ENCODE measurements at regions not wholly inside any gene's neighbourhood (a gene's known extent, or its start where the extent isn't known, plus 50 kb on each side); places are given as distances from the start of the nearest gene placed in this dataset.

DNA sequence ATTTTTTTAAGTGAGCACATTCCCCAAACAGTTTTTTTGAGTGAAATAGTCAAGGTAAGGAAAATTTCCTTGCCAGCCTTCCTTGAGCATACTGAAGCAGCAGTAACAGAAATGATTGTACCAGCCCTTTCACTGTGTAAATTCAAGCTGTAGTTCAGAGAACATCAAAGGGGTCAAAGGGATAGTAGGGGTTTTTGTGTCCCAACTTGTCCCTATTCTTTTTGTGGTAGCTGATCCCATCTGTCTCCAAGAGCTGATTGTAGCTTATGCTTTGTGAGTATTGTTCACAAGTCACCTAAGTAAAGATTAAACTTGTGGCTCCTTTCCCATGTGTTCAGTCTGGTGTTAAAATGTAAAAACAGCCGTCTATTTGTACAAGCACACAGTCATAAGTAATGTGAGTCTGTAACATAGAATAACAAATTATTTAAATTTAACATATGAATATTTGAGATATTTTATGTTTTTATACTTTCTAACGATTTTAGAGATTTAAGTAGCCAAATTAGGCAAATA is 185.0 kb downstream of the CENPW start:
- H3K4me3 ChIP-seq (ENCODE audit: control insufficient read depth, low read depth, low read length) = no peak overlapping the region
- TF ChIP-seq, protein P1, sequence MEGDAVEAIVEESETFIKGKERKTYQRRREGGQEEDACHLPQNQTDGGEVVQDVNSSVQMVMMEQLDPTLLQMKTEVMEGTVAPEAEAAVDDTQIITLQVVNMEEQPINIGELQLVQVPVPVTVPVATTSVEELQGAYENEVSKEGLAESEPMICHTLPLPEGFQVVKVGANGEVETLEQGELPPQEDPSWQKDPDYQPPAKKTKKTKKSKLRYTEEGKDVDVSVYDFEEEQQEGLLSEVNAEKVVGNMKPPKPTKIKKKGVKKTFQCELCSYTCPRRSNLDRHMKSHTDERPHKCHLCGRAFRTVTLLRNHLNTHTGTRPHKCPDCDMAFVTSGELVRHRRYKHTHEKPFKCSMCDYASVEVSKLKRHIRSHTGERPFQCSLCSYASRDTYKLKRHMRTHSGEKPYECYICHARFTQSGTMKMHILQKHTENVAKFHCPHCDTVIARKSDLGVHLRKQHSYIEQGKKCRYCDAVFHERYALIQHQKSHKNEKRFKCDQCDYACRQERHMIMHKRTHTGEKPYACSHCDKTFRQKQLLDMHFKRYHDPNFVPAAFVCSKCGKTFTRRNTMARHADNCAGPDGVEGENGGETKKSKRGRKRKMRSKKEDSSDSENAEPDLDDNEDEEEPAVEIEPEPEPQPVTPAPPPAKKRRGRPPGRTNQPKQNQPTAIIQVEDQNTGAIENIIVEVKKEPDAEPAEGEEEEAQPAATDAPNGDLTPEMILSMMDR (IDR thresholded peaks at IDR 0.05; ENCODE audit: control insufficient read depth, insufficient read depth, low read depth, low read length, missing control alignments) = no peak
- no peak for DNase-seq (ENCODE audit: low read depth)

DNA sequence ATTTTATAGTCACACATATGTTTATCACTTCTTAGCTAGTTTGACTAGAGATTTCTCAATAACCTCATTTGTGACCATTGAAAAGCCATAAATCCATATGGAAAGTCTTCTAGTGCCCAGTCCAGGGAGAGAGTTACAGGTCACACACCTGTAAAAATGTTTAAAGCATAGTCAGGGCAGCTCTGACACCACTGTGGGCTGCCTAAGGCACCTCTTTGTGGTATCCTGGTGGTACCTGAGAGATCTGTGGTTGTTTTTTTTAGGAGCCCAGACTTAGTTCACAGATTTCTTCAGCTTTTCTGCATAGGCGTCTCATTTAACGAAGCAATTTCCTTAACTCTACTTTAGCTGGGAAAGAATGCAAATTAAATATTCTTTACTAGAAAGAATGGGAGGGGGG is 186.6 kb downstream of the CENPW start:
- TF ChIP-seq, protein P1 (IDR thresholded peaks at IDR 0.05; ENCODE audit: control insufficient read depth, insufficient read depth, low read depth, low read length, missing control alignments) = no peak
- DNase-seq (ENCODE audit: low read depth) = no peak
- no peak overlapping the region for H3K4me3 ChIP-seq (ENCODE audit: control insufficient read depth, low read depth, low read length)

DNA sequence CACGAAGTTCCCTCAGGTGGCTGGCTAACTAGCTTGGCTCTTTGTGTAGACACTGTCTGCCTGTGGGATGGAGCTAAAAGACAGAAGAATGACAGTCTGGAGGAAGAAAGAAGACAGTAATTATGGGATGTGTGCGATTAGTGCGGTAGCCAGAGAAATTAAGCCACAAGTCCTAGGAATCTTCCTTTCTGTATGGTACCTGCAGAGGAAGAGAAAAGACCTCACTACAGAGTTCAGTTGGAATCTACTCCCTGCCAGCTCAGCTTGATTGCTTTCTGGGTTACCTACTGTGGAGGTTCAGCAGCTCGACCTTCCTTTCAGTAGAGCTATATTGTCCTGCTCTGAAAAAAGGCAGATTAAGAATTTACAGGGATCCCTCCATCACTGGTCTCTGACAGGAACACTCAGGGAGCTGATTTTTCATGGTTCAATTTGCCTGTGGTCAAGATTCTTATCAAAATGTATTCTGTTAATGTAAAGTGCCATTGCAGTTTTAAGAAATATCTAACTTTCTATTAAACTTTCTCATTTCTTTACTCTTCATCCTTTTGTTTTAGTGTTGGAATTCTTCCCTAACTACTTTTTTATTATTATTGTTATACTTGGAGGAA is 187.2 kb downstream of the CENPW start:
- no peak for DNase-seq (ENCODE audit: low read depth)
- no peak overlapping the region for H3K4me3 ChIP-seq (ENCODE audit: control insufficient read depth, low read depth, low read length)
- TF ChIP-seq, protein P1 (IDR thresholded peaks at IDR 0.05; ENCODE audit: control insufficient read depth, insufficient read depth, low read depth, low read length, missing control alignments) = no peak

DNA sequence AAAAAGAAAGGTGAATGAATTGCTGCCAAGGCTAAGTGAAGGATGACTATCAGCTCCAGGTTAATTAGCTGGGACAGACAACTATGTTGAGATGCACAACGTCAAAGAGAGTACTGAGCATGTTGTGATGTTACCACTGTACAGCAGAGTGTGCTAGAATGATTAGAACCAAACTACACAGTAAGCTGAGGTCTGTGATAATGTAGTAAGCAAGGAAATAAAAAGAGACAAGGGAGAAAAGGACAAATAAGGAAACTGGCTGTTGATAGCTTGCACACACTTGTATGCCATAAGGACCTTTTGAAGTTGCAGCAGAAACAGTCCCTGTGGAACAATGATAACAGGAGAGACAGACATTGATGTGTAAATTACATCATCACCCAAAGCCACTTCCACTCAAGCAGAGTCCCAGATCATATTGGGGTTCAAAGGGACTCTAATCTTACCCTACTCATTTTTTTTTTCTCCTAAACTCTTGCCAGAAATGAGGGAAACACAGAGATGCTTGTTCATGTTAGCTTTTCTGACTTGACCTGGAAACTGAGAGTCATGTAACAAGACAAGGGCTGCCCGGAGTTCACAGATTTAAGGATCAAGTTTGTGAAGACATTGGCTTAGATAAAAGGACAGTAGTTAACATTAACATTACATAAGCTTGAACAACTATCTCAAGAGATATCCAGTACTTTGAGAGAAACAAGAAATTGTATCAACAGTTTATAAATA is 189.9 kb downstream of the CENPW start:
- TF ChIP-seq, protein P1 (IDR thresholded peaks at IDR 0.05; ENCODE audit: control insufficient read depth, insufficient read depth, low read depth, low read length, missing control alignments) = no peak
- DNase-seq (ENCODE audit: low read depth) = no peak
- H3K4me3 ChIP-seq (ENCODE audit: control insufficient read depth, low read depth, low read length) = no peak overlapping the region

DNA sequence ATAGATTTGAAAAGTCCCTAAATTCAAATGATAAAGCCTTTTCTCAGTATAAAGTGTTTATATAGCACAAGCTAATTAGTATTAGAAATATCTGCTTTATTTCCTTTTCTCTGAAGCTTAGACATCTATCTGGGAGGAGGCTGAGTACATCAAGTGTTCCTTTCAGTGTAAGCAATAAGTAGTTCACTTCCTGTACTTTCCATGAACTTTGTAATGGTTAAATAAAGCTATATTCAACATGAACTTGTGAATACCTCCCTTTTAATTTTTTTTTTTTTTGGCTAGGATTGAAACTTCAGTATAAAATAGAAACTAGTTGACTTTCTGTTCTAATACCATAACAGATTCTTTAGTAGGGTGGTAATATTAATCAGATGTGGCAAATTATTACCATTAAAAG is 190.9 kb downstream of the CENPW start:
- TF ChIP-seq, protein P1 (IDR thresholded peaks at IDR 0.05; ENCODE audit: control insufficient read depth, insufficient read depth, low read depth, low read length, missing control alignments) = no peak
- DNase-seq (ENCODE audit: low read depth) = no peak
- no peak overlapping the region for H3K4me3 ChIP-seq (ENCODE audit: control insufficient read depth, low read depth, low read length)

DNA sequence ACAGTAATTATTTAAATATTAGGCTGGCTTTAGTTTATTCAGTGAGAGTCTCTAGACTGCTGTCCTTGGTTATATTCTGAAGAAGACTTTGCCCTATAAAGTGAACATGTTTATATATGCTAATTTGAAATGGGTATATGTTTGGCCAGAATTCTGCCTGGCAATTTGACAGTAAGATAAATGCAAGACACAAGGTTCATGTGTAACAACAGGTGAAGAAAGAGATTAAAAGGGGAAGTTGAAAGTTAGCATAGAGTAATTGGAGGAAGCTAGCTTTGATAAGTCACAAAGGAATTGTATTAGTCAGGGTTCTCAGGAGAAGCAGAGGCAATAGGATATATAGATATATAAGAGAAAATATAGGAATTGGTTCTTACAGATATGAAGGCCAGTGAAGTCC is 191.4 kb downstream of the CENPW start:
- TF ChIP-seq, protein P1 (IDR thresholded peaks at IDR 0.05; ENCODE audit: control insufficient read depth, insufficient read depth, low read depth, low read length, missing control alignments) = no peak
- no peak overlapping the region for H3K4me3 ChIP-seq (ENCODE audit: control insufficient read depth, low read depth, low read length)
- DNase-seq (ENCODE audit: low read depth) = no peak

All from AG09309 (cell line).